ENCODE measurements at regions not wholly inside any gene's neighbourhood (a gene's known extent, or its start where the extent isn't known, plus 50 kb on each side); places are given as distances from the start of the nearest gene placed in this dataset.
"Not testable (repeated sequence)": the region's sequence is repeated elsewhere in the genome, so short reads cannot be mapped to it uniquely, and the experiment has no call there.

DNA sequence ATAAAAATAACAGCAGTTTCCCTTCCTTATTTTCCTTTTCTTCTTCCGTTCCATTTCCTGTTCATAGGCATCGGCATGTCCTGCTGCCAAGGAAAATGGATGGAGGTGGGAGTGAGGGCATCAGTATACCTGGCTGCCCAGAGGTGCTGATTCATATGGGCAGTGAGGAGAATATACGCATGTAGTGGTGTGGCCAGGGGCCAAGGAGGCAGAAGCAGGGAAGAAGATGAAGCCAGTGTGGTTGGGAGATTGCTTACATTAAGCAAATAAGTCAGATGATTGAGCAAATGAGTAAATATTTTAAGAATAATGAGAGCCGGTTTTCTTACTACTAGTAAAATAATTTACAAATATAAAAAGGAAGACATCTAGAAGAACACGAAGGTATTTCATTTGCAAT is 344.9 kb upstream of the PAPPA start:
- Histone ChIP-seq H2AFZ (no peak overlapping the region), H3K9me2 (ENCODE audit: insufficient read depth) (no peaks in the 10 kb centered on the region), H3K27me3 (replicated peaks; ENCODE audit: insufficient read depth) (no peaks in the 10 kb centered on the region), H3F3A (ENCODE audit: insufficient read depth) (no peaks in the 10 kb centered on the region), H3K36me3 (ENCODE audit: low read depth) (no peaks in the 10 kb centered on the region), H4K20me1 (ENCODE audit: insufficient read depth) (no peaks in the 10 kb centered on the region), H3K79me2 (ENCODE audit: insufficient read depth) (no peaks in the 10 kb centered on the region), H3K27ac (no peak overlapping the region), H3K4me1 (ENCODE audit: insufficient read depth) (no peaks in the 10 kb centered on the region), H3K4me2 (ENCODE audit: unreplicated experiment) (no peak overlapping the region), H3K9ac (no peak overlapping the region), H3K4me3 (no peak overlapping the region), H3K9me3 (ENCODE audit: low read depth) (no peaks in the 10 kb centered on the region)
- DNase-seq = no peak
- WGBS, 2 experiments (ENCODE audit: low coverage in 1 of 2, low lambda C conversion rate in 2 of 2, missing lambda C conversion rate in 2 of 2) = 95 to 96% methylated on average over 5 of the region's 5 CpGs
- TF ChIP-seq EZH2 (IDR thresholded peaks at IDR 0.05; ENCODE audit: insufficient read depth, poor library complexity, severe bottlenecking) = no peak
- no peak for TF ChIP-seq EZH2phosphoT487 (IDR thresholded peaks at IDR 0.05; ENCODE audit: insufficient read depth, low read depth)
- in situ Hi-C loops (cut with MboI) = no loop called here

DNA sequence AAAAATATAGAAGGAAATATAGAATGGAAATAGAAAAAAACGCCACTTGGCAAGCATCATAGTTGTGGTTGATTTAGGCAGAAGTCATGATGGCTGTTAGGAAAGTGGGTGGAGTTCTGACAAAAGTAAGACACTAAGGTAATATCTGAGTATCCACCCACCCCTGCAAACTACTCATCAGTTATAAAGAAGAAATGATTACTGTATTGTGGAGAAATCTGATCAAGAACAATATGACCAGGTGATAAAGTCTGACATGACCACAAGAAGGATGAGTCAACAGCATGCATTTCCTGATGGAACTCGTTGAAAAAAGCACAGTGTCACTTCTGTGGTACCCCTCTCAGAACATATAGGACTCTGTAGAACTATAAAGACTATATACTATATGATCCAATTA is 343.4 kb upstream of the PAPPA start:
- in situ Hi-C loops (cut with MboI) = no loop called here
- Histone ChIP-seq H3K4me3 (no peak overlapping the region), H3K4me1 (ENCODE audit: insufficient read depth) (no peaks in the 10 kb centered on the region), H4K20me1 (ENCODE audit: insufficient read depth) (no peaks in the 10 kb centered on the region), H3F3A (ENCODE audit: insufficient read depth) (no peaks in the 10 kb centered on the region), H3K9me2 (ENCODE audit: insufficient read depth) (no peaks in the 10 kb centered on the region), H2AFZ (no peak overlapping the region), H3K4me2 (ENCODE audit: unreplicated experiment) (no peak overlapping the region), H3K36me3 (ENCODE audit: low read depth) (no peaks in the 10 kb centered on the region), H3K9ac (no peak overlapping the region), H3K27me3 (replicated peaks; ENCODE audit: insufficient read depth) (no peaks in the 10 kb centered on the region), H3K79me2 (ENCODE audit: insufficient read depth) (no peaks in the 10 kb centered on the region), H3K27ac (no peak overlapping the region), H3K9me3 (ENCODE audit: low read depth) (no peaks in the 10 kb centered on the region)
- DNase-seq = no peak
- no peak for TF ChIP-seq EZH2phosphoT487 (IDR thresholded peaks at IDR 0.05; ENCODE audit: insufficient read depth, low read depth)
- no peak for TF ChIP-seq EZH2 (IDR thresholded peaks at IDR 0.05; ENCODE audit: insufficient read depth, poor library complexity, severe bottlenecking)
- WGBS, 2 experiments (ENCODE audit: low coverage in 1 of 2, low lambda C conversion rate in 2 of 2, missing lambda C conversion rate in 2 of 2) = 57 to 63% methylated on average over 2 of the region's 2 CpGs

DNA sequence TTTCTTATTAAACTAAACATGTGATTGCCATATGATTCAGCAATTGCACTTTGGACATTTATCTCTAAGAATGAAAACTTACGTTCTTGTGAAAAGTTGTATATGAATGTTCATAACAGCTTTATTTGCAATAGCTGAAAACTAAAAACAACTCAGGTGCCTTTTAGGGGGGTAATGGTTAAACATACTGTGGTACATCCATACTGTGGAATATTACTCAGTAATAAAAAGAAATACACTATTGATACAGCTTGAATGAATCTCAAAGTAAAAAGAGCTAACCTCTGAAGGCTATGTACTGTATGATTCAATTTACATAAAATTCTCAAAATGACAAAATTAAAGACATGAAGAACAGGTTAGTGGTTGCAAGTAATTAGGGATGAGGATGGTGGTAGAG is 339.5 kb upstream of the PAPPA start:
- 82 to 96% methylated on average over 1 of the region's 1 CpG for WGBS, 2 experiments (ENCODE audit: low coverage in 1 of 2, low lambda C conversion rate in 2 of 2, missing lambda C conversion rate in 2 of 2)
- Histone ChIP-seq H3K9me2 (ENCODE audit: insufficient read depth) (no peaks in the 10 kb centered on the region), H3K79me2 (ENCODE audit: insufficient read depth) (no peaks in the 10 kb centered on the region), H3K27ac (no peak overlapping the region), H2AFZ (no peak overlapping the region), H3K27me3 (replicated peaks; ENCODE audit: insufficient read depth) (no peaks in the 10 kb centered on the region), H3K4me3 (no peak overlapping the region), H3K9me3 (ENCODE audit: low read depth) (no peaks in the 10 kb centered on the region), H3K36me3 (ENCODE audit: low read depth) (no peaks in the 10 kb centered on the region), H4K20me1 (ENCODE audit: insufficient read depth) (no peaks in the 10 kb centered on the region), H3K4me2 (ENCODE audit: unreplicated experiment) (no peak overlapping the region), H3K4me1 (ENCODE audit: insufficient read depth) (no peaks in the 10 kb centered on the region), H3K9ac (no peak overlapping the region), H3F3A (ENCODE audit: insufficient read depth) (no peaks in the 10 kb centered on the region)
- in situ Hi-C loops (cut with MboI) = no loop called here
- no peak for DNase-seq
- no peak for TF ChIP-seq EZH2phosphoT487 (IDR thresholded peaks at IDR 0.05; ENCODE audit: insufficient read depth, low read depth)
- TF ChIP-seq EZH2 (IDR thresholded peaks at IDR 0.05; ENCODE audit: insufficient read depth, poor library complexity, severe bottlenecking) = no peak

DNA sequence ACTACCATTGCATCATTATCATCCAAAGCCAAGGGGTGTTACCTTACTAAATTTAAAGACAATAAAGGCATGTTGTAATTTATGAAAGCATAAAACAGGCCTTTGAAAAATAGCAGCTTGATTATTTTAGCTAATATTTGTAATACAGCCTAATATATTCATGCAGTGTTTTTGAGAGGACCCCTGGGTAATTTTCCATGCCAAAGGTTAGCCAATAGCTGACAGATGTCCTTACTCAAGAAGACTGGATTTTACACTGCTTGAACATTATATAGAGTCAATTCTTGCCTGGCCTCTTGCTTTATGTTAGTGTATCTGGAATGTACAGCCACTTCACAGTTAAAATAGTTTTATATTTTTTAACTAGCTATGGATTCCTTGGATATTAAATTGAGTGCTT is 337.8 kb upstream of the PAPPA start:
- Histone ChIP-seq H4K20me1 (ENCODE audit: insufficient read depth) (no peaks in the 10 kb centered on the region), H3K27me3 (replicated peaks; ENCODE audit: insufficient read depth) (no peaks in the 10 kb centered on the region), H3K27ac (no peak overlapping the region), H2AFZ (no peak overlapping the region), H3K4me2 (ENCODE audit: unreplicated experiment) (no peak overlapping the region), H3K9me2 (ENCODE audit: insufficient read depth) (no peaks in the 10 kb centered on the region), H3K79me2 (ENCODE audit: insufficient read depth) (no peaks in the 10 kb centered on the region), H3K4me1 (ENCODE audit: insufficient read depth) (no peaks in the 10 kb centered on the region), H3K4me3 (no peak overlapping the region), H3K36me3 (ENCODE audit: low read depth) (no peaks in the 10 kb centered on the region), H3F3A (ENCODE audit: insufficient read depth) (no peaks in the 10 kb centered on the region), H3K9me3 (ENCODE audit: low read depth) (no peaks in the 10 kb centered on the region), H3K9ac (no peak overlapping the region)
- in situ Hi-C loops (cut with MboI) = no loop called here
- no peak for TF ChIP-seq EZH2phosphoT487 (IDR thresholded peaks at IDR 0.05; ENCODE audit: insufficient read depth, low read depth)
- TF ChIP-seq EZH2 (IDR thresholded peaks at IDR 0.05; ENCODE audit: insufficient read depth, poor library complexity, severe bottlenecking) = no peak
- no peak for DNase-seq

DNA sequence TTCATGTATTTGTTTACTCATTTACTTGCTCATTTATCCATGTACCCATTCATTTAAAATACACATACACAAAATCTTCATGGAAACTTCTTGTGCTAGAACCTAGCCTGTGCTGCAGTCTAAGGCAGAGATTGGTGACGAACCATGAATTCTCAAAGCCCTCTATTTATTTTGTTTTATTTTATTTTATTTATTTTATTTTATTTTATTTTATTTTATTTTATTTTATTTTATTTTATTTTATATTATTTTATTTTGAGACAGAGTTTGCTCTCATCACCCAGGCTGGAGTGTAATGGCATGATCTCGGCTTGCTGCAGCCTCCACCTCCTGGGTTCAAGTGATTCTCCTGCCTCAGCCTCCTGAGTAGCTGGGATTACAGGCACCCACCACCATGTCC is 334.9 kb upstream of the PAPPA start:
- H3K27me3 ChIP-seq (replicated peaks; ENCODE audit: insufficient read depth); H3K79me2 ChIP-seq (ENCODE audit: insufficient read depth); H4K20me1 ChIP-seq (ENCODE audit: insufficient read depth); H3K4me2 ChIP-seq (ENCODE audit: unreplicated experiment); H3K9me3 ChIP-seq (ENCODE audit: low read depth); DNase-seq; H3K36me3 ChIP-seq (ENCODE audit: low read depth); H3K4me3 ChIP-seq; in situ Hi-C loops (cut with MboI); H3K27ac ChIP-seq; H3F3A ChIP-seq (ENCODE audit: insufficient read depth); H3K9ac ChIP-seq; H3K4me1 ChIP-seq (ENCODE audit: insufficient read depth); H3K9me2 ChIP-seq (ENCODE audit: insufficient read depth); H2AFZ ChIP-seq: not testable (repeated sequence)
- 90 to 100% methylated on average over 2 of the region's 2 CpGs for WGBS, 2 experiments (ENCODE audit: low coverage in 1 of 2, low lambda C conversion rate in 2 of 2, missing lambda C conversion rate in 2 of 2)
